Heart left ventricle (tissue), 13 donors: ENCODE measurements at regions not wholly inside any gene's neighbourhood (a gene's known extent, or its start where the extent isn't known, plus 50 kb on each side); places are given as distances from the start of the nearest gene placed in this dataset.

Experiments
- CTCF ChIP-seq, 12 donors: fragments of 200-600 bp; sonication (generic) in 4 of 12; IDR thresholded peaks; one replicate each; pipeline versions ENCODE4 v1.5.0 to v1.8.0; 2018 to 2022; ENCODE audit warnings: antibody characterized with exemption in 12 of 12, mild to moderate bottlenecking in 5 of 12
- POLR2A ChIP-seq, 2 donors: fragments of 450-650 bp; IDR thresholded peaks; one replicate each; pipeline ENCODE4 v1.6.1; 2017; ENCODE audit warnings: antibody characterized with exemption in 2 of 2, mild to moderate bottlenecking in 2 of 2, moderate library complexity in 2 of 2
- donor health status: ischemic (EF 13 %, LVEDD 7.1; RV severe dilation, severe dysfunction).
- donor health status: DM: no; HTN: yes; CAD: no.
- donor health status: DM: no; HTN: no; CAD: no.
- donor health status: ischemic (EF 25% LVEDD 6.9; RV normal size, moderate dysfunction).
- donor health status: ischemic (EF 25% LVEDD 5.7; RV mildly dilated, moderate dysfunction).
- donor health status: ischemic (EF 35%, LVEDD 5.7; RV mildly dilated, moderate dysfunction).
- donor health status: nonischemic (EF 11% LVEDD 7.7; RV severe dilation, severe dysfunction).
- donor health status: DM: yes; HTN: yes; CAD: no.
- donor health status: PGD.
- donor health status: ischemic (EF 29% LVEDD 5.4; RV normal size, mild dysfunction).
- donor health status: nonischemic (EF 23%, LVEDD 6.1; RV moderate dilation, normal function).

GRCh38 chr11:115918576-115918975 lies 414.4 kb upstream of the CADM1 start:
- TF ChIP-seq CTCF (IDR thresholded peaks at IDR 0.05), result no peak
- no peak for TF ChIP-seq POLR2A (IDR thresholded peaks at IDR 0.05)
